Neural crest cell (in vitro differentiated cells): ENCODE measurements at regions not wholly inside any gene's neighbourhood (a gene's known extent, or its start where the extent isn't known, plus 50 kb on each side); places are given as distances from the start of the nearest gene placed in this dataset.

Experiments
- DNase-seq: peaks from one replicate; pipeline ENCODE4 v3.0.0; 2021; ENCODE audit warnings: low read depth, mixed read lengths, low spot score
- H3K27ac Mint-ChIP-seq: one replicate; pipeline ENCODE4 v1.8.0; 2021; ENCODE audit warnings: mild to moderate bottlenecking, mixed read lengths; ENCODE audit not compliant: unreplicated experiment
- H3K27me3 Mint-ChIP-seq: 2 replicates; pipeline ENCODE4 v1.8.0; 2021; ENCODE audit warnings: low read depth, mild to moderate bottlenecking, mixed read lengths
- H3K36me3 Mint-ChIP-seq: 2 replicates; pipeline ENCODE4 v1.8.0; 2021; ENCODE audit warnings: low read depth, mild to moderate bottlenecking, mixed read lengths
- H3K4me1 Mint-ChIP-seq: 2 replicates; pipeline ENCODE4 v1.8.0; 2021; ENCODE audit warnings: mixed read lengths
- H3K4me3 Mint-ChIP-seq: one replicate; pipeline ENCODE4 v1.8.0; 2021; ENCODE audit warnings: mild to moderate bottlenecking, mixed read lengths
- H3K9me3 Mint-ChIP-seq: 2 replicates; pipeline ENCODE4 v1.8.0; 2021; ENCODE audit warnings: mixed read lengths
- TF ChIP-seq, protein P1 (sequence below): fragments of 200-600 bp; sonication (generic); conservative IDR thresholded peaks from 2 replicates; pipeline ENCODE4 v1.5.0; 2021; ENCODE audit warnings: antibody characterized with exemption, mild to moderate bottlenecking

DNA sequence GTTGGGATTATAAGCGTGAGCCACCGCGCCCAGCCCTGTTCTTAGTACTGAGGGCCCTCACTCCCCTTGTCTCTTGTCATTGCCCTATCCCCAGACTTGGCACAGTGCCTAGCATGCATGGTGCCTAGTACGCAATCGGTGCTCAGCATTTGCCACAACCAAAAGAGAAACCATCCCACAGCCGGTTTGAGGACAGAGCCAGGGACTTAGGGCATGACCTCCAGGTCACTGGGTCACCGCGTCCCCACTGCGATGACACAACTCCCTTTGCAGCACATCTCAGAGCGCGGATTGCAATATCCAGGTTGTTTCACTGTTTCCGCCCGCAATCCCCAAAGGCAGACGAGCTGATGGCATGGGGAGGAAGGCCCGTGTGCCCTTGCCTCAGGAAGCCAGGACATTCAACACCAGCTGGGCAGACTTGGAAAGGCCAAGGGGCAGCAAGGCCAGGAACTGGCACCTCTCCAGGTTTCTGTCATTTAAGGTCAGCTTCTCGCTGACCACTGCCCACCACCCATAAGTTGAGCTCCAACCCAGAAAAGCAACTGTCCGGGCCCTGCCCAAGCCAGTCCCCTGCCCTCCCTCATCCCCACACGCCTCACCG is 274.5 kb downstream of the MRTFB start:
- Mint-ChIP-seq H3K27ac (no peak overlapping the region), H3K27me3 (peaks cover 2% of the 10 kb centered on the region)

DNA sequence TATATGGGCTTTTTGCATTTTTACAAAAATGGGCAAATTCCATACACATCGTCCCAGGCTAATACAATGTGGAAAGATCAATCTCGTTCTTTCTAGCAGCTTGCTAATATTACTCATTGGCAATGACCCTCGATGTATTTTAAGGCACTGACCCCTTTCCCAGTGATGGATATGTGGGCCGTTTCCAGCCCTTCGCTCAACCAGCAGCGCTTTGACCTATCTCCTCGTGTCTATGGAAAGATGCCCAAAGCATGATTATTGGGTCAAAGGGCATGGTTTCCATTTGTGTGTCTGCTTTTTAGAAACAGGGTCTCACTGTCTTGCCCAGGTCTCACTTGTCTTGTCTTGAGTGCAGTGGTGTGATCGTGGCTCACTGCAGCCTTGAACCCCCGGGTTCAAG is 273.8 kb downstream of the MRTFB start:
- Mint-ChIP-seq H3K27ac (no peak overlapping the region), H3K4me3 (no peak overlapping the region), H3K9me3 (peaks cover 18% of the 10 kb centered on the region), H3K27me3 (peaks cover 3% of the 10 kb centered on the region), H3K36me3 (peaks cover 3% of the 10 kb centered on the region), H3K4me1 (peaks cover 3% of the 10 kb centered on the region)
- no peak for DNase-seq
- TF ChIP-seq, protein P1, sequence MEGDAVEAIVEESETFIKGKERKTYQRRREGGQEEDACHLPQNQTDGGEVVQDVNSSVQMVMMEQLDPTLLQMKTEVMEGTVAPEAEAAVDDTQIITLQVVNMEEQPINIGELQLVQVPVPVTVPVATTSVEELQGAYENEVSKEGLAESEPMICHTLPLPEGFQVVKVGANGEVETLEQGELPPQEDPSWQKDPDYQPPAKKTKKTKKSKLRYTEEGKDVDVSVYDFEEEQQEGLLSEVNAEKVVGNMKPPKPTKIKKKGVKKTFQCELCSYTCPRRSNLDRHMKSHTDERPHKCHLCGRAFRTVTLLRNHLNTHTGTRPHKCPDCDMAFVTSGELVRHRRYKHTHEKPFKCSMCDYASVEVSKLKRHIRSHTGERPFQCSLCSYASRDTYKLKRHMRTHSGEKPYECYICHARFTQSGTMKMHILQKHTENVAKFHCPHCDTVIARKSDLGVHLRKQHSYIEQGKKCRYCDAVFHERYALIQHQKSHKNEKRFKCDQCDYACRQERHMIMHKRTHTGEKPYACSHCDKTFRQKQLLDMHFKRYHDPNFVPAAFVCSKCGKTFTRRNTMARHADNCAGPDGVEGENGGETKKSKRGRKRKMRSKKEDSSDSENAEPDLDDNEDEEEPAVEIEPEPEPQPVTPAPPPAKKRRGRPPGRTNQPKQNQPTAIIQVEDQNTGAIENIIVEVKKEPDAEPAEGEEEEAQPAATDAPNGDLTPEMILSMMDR: no peak

More for the DNA sequence above, 274.5 kb downstream of the MRTFB start:
- H3K36me3 Mint-ChIP-seq: peaks cover 3% of the 10 kb centered on the region
- TF ChIP-seq, protein P1: no peak
- no peak overlapping the region for H3K4me3 Mint-ChIP-seq
- peaks cover 17% of the 10 kb centered on the region for H3K9me3 Mint-ChIP-seq
- no peak for DNase-seq
- peaks cover 3% of the 10 kb centered on the region for H3K4me1 Mint-ChIP-seq

DNA sequence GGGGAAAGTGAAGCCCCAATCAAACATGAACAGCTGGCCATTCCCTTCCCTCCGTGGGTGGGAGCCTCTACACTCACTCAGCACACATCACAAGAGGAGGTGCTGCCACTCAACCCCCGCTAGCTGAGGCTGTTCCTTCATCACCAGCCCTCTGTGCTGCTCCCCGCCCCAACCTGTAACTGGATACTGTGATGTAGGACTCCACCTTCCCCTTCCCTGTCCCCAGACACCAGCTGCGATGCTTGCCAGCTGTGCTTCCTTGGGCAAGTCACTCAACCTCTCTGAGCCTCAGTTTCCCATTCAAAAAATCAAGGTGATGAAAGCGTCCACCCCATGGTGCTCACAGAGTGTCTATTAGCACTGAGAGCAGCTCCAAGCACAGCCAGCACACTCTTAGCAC is 273.2 kb downstream of the MRTFB start:
- Mint-ChIP-seq H3K9me3 (peaks cover 18% of the 10 kb centered on the region), H3K4me1 (peaks cover 3% of the 10 kb centered on the region), H3K36me3 (peaks cover 3% of the 10 kb centered on the region), H3K27me3 (peaks cover 3% of the 10 kb centered on the region), H3K4me3 (no peak overlapping the region), H3K27ac (no peak overlapping the region)
- TF ChIP-seq, protein P1: no peak
- DNase-seq: no peak

- no peak overlapping the region for H3K27ac Mint-ChIP-seq
- H3K36me3 Mint-ChIP-seq: peaks cover 3% of the 10 kb centered on the region
- H3K9me3 Mint-ChIP-seq: peaks cover 18% of the 10 kb centered on the region
- DNase-seq: no peak
- peaks cover 3% of the 10 kb centered on the region for H3K4me1 Mint-ChIP-seq
- TF ChIP-seq, protein P1: no peak
- no peak overlapping the region for H3K4me3 Mint-ChIP-seq
- peaks cover 3% of the 10 kb centered on the region for H3K27me3 Mint-ChIP-seq
Measured at GRCh38 chr16:14341324-14342225, 270.5 kb downstream of the MRTFB start.

GRCh38 chr16:14339694-14340093 is 268.6 kb downstream of the MRTFB start:
- peaks cover 3% of the 10 kb centered on the region for H3K36me3 Mint-ChIP-seq

More at GRCh38 chr16:14339694-14340093, 268.6 kb downstream of the MRTFB start:
- Mint-ChIP-seq H3K27ac (no peak overlapping the region), H3K4me1 (no peaks in the 10 kb centered on the region), H3K4me3 (no peak overlapping the region), H3K9me3 (peaks cover 18% of the 10 kb centered on the region), H3K27me3 (peaks cover 3% of the 10 kb centered on the region)
- TF ChIP-seq, protein P1: no peak
- DNase-seq: no peak
